Epithelial cell of prostate (primary cell): ENCODE measurements at regions not wholly inside any gene's neighbourhood (a gene's known extent, or its start where the extent isn't known, plus 50 kb on each side); places are given as distances from the start of the nearest gene placed in this dataset.

Experiments
- DNase-seq: peaks from one replicate; pipeline ENCODE4 v3.0.0-alpha.2; 2011; ENCODE audit warnings: low read depth, low spot score
- H3K27ac ChIP-seq: fragments of 450-650 bp; 2 replicates; pipeline ENCODE4 v1.5.1; 2017; ENCODE audit warnings: mild to moderate bottlenecking

DNA sequence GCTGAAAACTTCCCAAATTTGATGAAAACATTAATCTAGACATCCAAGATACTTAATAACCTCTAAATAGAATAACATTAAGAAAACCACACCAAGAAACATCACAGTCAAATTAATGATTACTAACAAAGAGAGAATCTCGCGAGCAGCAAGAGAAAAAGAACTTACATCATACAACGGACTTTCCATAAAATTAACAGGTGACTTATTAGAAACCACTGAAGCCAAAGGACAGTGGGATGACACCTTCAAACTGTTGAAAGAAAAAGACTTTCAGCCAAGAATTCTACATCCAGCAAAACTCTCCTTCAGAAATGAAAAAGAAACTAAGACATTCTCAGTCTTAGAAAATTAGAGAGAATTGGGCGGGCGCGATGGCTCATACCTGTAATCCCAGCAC lies 232.0 kb downstream of the SNCA start:
- DNase-seq: no peak
- no peak overlapping the region for H3K27ac ChIP-seq

DNA sequence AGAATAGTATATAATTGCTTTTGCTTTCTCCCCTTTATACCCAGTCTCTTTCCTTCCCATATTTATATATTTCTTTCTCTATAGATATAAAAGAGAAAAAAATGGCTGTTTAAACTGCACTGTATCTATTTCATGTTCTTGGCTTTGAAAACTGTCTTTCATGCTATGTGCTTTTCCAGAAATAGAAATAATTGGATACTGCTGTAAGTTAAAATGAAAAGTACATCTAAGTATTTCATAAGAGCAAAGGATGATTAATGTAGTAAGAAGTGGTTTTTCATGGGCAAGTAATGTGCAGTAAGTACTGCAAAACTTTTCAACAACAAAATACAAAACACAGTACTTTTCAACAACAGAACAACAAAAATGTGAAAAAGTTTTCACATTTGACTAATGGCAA lies 237.9 kb downstream of the SNCA start:
- DNase-seq: no peak
- H3K27ac ChIP-seq: no peak overlapping the region

DNA sequence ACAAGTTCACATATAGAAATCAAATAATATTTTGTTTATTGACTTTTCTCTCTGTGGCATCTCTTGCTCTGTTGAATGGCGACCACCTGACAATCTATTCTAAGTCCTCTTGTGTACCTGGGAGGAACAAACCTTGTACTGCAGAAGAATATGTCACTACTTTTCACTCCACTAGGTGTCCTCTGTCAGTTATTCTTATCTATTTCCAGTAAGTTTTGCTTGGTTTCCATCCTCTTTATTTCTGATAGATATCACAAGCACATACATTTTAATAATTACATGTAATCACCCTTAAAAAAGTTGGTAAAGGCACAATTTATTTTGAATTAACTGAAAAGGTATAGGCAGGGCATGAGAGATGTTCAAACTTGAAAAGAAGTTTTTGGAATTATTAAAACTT lies 238.4 kb downstream of the SNCA start:
- no peak overlapping the region for H3K27ac ChIP-seq
- no peak for DNase-seq

DNA sequence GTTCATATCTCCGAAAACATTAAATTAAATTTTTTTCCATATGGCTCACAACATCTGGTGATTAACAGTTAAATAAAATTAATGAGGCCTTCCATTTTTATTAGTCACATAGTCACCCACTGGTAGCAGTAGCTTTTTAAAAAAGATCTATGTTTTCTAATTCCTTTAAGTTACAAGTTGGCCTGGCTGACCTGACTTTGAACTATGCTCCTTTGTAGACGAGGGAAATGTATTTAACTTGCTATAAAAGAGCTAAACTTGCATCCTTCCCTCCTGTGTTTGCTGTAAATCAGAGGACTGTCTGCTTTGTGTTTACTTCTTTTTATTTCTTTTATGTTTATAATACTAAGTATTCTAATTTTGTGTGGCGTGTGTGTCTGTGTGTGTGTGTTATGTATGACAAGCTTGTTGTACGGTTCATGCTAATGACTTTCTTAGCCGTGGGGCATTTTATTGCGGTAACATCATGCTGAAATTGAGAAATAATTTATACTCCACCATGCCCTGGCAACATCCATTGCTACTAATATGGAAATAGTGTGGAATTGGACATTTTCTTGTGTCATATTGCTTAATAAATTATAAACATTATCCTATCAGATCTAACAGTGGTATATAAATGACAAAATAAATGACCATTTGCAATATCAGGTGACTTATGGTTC lies 241.7 kb downstream of the SNCA start:
- no peak for DNase-seq
- H3K27ac ChIP-seq: no peak overlapping the region

DNA sequence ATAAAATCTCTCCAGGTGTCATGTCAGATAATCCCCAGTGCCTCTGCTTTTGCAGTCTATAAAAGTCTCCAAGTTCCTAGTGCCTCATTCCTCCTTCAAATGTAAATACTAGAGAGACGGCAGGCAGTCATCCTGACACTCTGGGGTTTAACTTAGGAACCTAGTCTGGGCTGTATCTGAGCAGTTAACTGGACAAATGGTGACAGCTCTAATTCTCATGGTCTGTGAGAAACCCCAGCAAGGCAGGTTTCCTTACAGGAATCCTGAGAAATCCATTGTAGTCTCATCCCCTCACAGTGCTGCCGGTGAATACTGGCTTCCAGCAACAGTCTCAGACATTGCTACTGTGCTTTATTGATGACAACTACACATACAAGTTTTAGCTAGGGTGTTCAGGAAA lies 246.8 kb downstream of the SNCA start:
- no peak for DNase-seq
- no peak overlapping the region for H3K27ac ChIP-seq

DNA sequence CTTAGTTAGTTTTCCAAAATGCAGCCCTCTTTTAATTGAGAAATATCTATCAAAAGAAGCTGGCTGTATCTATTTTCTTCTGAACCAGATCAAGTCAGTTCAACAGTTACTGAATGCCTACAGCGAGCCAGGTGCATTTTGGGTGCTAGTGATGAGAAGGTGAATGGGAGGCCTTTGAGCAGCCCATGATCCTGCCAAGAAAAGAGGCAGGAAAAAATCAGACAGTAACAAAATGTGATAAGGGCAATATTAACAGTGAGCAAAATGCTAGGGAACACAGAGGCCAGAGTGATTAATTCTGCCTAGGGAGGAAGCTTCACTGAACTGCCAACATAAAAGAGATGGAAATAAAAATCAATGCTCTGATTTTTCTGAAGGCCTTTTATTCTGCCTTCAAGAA lies 248.5 kb downstream of the SNCA start:
- no peak for DNase-seq
- H3K27ac ChIP-seq: no peak overlapping the region

DNA sequence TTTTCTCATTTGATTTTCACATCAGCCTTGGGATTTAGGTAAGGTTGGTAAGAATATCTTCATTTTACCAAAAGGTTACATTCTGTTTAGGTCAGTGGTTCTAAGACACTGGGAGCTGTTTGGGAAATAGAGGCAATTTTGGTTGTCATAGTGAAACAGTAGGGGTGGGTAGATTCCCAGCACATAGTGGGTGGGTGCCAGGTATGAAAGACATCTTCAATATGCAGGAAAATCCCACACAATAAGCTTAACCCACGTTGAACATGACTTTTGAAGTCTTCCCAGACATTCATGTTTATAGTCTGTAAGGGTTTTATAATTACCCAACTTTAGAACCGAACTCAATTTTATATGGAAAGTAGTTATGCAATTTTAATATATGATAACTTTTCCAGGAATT lies 249.6 kb downstream of the SNCA start:
- no peak for DNase-seq
- H3K27ac ChIP-seq: no peak overlapping the region

DNA sequence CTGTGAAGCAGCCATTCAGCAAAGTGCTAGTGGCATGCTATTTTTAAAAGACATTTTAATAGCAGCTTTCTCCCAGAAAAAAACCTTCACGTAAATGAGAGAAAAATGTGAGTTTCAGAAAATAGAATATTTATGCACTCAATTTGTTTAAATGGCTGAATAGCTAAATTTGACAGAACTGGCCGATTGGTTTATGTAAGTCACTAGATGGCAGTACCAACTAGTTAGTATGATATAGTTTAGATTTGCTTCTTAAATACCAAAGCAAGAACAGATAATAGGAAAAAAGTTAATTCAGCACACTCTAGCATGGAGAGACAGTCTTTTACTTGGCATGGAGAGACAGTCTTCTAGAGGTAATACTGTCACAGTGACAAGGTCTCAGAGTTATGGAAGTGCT lies 250.1 kb downstream of the SNCA start:
- no peak overlapping the region for H3K27ac ChIP-seq

DNA sequence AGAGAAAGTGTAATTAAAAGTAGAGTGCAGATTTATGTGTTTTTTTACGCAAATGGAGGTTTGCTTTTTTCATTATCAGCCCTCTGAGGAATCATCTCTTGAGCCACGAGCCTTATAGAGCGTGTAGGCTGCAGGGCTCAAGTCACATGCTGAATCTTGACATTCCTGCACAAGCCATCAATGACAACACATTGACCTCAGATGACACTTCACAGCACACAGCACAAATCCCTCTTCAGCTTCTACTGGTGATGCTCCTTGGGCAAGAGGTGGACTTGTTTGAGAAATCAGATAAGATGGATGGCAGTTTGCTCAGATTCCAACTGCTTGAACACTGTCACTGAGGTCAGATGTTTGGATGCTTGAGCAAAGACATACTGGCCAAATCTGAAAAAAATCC lies 250.6 kb downstream of the SNCA start:
- DNase-seq: no peak
- H3K27ac ChIP-seq: no peak overlapping the region

More for the DNA sequence above, 250.1 kb downstream of the SNCA start:
- DNase-seq: no peak

DNA sequence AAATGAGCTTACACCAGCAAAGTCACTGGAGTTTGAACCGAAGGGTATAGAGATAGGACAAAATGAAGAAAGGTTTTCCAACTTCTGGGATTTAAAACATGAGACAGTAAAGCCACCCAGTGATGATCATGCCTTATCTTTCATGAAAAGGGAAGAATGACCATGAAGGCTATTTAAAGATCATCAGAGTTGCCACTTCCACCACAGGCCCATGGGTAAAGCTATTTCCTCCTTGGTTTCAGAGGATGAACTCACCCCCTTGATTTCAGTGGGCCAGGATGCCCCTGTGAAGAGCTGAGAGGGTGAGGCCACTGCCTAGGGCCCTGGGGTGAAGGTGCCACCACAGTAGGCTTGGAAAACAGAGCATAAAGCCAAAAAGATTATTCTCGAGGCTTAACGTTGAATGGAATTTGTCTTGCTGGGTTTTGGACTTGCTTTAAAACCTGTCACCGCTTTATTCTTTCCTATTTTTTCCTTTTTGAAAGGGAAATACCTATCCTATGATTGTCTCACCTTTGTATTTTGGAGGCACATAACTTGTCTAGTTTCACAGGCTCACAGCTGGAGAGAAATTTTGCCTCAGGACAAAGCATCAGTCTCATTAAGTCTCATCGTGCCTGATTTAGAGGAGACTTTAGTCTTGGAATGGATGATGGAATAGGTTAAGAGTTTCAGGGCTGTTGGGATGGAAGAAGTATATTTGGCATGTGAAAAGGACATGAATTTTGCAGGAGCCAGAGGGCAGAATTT lies 254.0 kb downstream of the SNCA start:
- H3K27ac ChIP-seq: no peak overlapping the region
- no peak for DNase-seq

DNA sequence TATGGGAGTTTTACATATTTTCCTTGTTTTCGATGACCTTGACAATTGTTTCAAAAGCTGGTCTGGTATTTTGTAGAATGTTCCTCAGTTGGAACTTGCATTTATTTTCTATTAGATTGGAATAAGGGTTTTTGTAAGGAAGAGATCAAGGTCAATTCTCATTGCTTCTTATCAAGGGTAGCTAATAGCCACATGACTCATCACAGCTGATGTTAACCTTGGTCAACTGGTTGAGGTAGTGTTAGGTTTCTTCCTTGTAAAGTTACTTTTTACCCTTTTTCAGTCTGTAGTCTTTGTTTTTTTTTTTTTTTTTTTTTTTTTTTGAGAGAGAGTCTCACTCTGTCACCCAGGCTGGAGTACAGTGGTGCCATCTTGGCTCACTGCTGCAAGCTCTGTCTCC lies 257.2 kb downstream of the SNCA start:
- no peak overlapping the region for H3K27ac ChIP-seq
- no peak for DNase-seq

DNA sequence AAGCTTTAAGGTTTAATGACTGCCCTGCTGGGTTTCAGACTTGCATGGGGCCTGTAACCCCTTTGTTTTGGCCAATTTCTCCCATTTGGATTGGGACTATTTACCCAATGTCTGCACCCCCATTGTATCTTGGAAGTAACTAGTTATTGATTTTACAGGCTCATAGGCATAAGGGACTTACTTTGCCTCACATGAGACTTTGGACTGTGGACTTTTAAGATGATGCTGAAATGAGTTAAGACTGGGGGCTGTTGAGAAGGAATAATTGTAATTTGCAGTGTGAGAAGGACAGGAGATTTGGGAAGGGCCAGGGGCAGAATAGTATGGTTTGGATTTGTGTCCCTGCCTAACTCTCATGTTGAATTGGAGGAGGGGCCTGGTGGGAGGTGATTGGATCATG lies 260.7 kb downstream of the SNCA start:
- DNase-seq: no peak
- no peak overlapping the region for H3K27ac ChIP-seq

DNA sequence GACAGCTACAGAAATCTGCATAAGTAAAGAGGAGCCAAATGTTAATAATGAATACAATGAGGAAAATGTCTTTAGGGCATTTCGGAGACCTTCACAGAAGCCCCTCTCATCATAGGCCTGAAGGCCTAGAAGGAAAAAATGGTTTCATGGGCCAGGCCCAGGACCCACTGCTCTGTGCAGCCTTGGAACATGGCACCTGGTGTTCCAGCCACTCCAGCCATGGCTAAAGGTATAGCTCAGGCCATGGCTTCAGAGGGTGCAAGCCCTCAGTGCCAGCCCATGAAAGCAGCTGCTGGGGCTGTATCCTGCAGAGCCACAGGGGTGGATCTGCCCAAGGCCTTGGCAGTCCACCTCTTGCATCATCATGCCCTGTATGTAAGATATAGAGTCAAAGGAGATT lies 261.1 kb downstream of the SNCA start:
- no peak overlapping the region for H3K27ac ChIP-seq
- DNase-seq: no peak

DNA sequence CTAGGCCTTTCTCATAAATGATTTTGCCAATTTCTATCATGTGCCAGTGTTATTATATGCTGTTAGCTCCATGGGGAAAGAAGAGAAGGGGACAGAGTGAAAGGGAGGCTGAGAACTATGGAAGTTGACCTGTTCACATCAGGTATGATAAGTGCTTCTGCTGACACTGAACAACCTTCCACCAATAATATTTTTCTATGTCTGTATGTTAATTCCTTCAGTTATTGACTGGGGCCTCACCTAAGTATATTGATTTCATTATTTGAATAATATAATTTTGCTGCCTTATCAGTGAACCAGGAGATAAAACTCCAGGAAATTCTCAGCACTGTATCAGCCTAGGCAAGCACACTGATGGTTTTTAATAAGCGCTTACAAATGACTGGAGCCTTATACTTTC lies 262.8 kb downstream of the SNCA start:
- no peak overlapping the region for H3K27ac ChIP-seq
- no peak for DNase-seq

DNA sequence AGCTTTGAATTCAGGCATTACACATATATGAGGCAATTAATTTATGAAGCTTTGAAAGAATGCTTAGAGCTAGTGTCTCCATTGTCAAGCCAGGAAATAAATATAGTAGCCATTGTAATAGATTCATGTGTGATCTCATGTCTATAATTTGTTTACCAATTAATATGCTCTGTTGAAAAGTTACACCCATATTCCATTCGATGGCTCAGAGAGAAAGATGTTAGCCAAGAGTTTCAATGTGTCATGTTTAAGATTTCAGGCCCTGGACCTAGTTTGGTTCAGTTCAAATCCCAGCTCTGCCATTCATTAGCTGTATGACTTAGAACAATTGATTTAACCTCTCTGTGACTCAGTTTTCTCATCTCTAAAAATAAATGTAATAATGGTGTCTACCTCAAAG lies 263.3 kb downstream of the SNCA start:
- no peak for DNase-seq
- H3K27ac ChIP-seq: no peak overlapping the region

DNA sequence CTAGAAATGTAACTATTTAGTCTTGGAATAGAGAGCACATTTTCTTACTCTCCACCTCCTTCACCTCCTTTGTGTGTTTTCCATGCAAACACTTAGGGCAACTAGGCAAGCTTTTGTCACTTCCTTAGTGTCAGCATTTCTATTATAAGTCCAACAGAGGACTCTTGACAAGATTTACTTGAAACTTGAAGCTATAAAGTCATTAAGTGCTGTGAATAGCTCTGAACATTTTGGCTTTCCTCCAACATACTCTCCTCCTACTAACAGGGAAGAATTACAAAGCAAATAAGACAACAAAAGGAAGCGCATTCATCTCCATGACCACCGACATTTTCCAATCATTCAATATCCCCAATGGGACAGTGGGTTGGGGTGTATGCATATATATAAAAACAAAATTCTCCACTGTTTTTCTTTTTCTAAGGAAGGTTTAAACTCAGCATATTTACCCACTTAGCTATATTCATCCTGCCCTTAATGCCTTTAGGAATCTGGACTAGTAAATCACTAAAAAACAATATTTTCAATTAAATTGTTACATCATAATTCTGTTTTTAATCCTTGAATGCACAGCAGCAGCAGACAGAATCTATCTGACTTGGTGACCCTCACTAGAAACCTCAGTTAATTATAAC lies 264.6 kb downstream of the SNCA start:
- H3K27ac ChIP-seq: no peak overlapping the region
- no peak for DNase-seq

DNA sequence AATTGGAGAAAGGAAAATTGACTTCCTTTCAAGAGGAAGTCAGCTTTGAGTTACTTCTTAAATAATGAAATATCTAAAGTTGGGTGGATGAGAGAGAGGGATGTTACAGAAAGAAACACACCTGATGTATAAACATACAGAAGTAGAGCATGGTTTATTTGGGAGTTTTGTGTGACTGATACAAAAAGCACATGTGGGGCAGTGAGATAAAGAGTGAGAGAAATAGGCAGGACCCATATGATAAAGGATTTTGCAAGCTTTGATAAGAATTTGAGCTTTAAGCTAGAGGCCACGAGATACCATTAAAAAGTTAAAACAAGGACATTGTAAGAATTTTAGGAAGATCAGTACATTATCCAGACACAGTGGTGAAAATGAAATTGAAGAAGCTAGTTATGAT lies 263.3 kb upstream of the GPRIN3 start:
- DNase-seq: no peak
- H3K27ac ChIP-seq: no peak overlapping the region

DNA sequence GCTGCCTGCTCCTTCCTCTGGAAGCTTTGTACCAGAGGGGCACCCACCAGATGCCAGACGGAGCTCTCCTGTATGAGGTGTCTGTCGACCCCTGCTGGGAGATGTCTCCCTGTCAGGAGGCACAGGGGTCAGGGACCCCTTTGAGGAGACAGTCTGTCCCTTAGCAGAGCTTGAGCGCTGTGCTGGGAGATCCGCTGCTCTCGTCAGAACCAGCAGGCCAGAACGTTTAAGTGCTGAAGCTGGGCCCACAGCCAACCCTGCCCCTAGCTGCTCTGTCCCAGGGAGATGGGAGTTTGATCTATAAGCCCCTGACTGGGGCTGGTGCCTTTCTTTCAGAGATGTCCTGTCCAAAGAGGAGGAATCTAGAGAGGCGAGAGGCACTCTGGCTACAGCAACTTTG lies 260.3 kb upstream of the GPRIN3 start:
- H3K27ac ChIP-seq: no peak overlapping the region
- no peak for DNase-seq

DNA sequence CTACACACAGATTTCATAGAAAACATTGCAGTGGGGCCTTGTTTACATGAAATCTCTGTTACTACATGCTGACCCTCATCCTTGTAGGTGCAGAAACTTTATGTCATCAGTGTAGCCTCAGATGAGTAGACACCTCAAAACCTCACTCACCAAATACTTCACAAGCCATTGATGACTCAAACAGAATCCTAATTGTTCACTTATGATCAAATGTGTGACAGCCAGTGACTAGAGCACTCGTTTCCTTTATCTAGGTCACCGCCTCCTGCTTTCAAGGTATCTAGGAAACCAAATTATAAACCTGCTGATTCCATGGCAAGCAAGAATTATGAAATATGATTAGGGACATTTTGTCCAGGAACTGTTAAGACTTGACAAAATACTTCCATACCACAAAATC lies 255.8 kb upstream of the GPRIN3 start:
- peak overlapping the region; percentile 7 for H3K27ac ChIP-seq
- no peak for DNase-seq

DNA sequence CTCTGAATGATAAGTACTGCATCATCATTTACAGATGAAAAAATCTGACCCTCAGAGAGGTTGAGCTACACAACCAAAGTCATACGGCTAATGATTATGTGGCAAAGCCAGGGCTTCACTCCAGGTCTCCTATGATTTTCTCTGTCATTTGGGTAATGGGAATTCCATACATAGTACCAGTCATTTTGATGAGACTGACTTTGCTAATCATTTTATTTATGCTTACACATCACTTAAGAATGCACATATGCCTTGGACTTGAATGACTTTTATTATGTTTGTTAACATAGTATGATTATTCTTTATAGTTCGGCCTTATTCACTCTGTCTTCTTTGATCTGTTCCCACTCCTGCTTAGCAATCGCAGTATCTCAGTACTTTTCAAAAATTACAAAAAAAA lies 255.1 kb upstream of the GPRIN3 start:
- no peak for DNase-seq

DNA sequence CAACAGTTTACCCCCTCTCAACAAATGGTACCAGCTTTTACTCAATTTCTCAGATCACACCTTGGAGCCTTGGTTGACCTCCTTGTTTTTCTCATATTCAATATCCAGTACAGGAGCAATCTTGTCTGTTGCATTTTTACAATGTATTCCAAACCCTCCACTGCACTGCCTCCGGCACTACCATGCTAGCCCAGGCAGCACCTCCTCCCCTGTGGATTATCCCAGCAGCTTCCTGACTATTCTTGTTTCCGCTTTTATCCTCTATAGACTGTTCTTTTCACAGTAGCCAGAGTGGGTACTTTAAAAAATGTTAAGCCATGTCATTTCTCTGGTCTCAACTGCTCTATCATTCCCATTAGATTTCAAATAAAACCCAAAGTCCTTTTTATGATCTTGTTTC lies 253.4 kb upstream of the GPRIN3 start:
- no peak for DNase-seq

More for the DNA sequence above, 255.1 kb upstream of the GPRIN3 start:
- peak overlapping the region; percentile 7 for H3K27ac ChIP-seq

DNA sequence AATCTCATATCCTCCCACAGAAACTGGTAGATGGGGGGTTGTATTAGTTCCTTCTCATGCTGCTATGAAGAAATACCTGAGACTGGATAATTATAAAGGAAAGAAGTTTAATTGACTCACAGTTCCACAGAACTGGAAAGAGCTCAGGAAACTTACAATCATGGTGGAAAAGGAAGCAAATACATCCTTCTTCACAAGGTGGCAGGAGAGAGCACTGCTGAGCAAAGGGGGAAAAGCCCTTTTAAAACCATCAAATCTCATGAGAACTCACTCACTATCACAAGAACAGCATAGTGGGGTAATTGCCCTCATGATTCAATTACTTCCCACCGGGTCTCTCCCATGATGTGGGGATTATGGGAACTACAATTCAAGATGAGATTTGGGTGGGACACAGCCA lies 250.5 kb upstream of the GPRIN3 start:
- no peak overlapping the region for H3K27ac ChIP-seq
- DNase-seq: no peak

More for the DNA sequence above, 253.4 kb upstream of the GPRIN3 start:
- H3K27ac ChIP-seq: no peak overlapping the region
